Activated T-cell treated with anti-CD3 and anti-CD28 coated beads, Interleukin-2, amount 50 U/mL, for 24 hours (primary cell): ENCODE measurements at regions not wholly inside any gene's neighbourhood (a gene's known extent, or its start where the extent isn't known, plus 50 kb on each side); places are given as distances from the start of the nearest gene placed in this dataset.

Experiments used
- DNase-seq: peaks from one replicate; pipeline ENCODE4 v3.0.0-alpha.2; 2020
- H3K27ac Mint-ChIP-seq: 2 replicates; pipeline ENCODE4 v1.8.0; 2020; ENCODE audit warnings: mild to moderate bottlenecking, mixed read lengths
- H3K27me3 Mint-ChIP-seq: 2 replicates; pipeline ENCODE4 v1.8.0; 2020; ENCODE audit warnings: mixed read lengths
- H3K36me3 Mint-ChIP-seq: 2 replicates; pipeline ENCODE4 v1.8.0; 2020; ENCODE audit warnings: low read depth, mixed read lengths
- H3K4me1 Mint-ChIP-seq: 2 replicates; pipeline ENCODE4 v1.8.0; 2020; ENCODE audit warnings: low read depth, mixed read lengths
- H3K4me3 Mint-ChIP-seq: 2 replicates; pipeline ENCODE4 v1.8.0; 2020; ENCODE audit warnings: mild to moderate bottlenecking, moderate library complexity, mixed read lengths
- H3K9me3 Mint-ChIP-seq: 2 replicates; pipeline ENCODE4 v1.8.0; 2020; ENCODE audit warnings: mixed read lengths

- Mint-ChIP-seq H3K36me3 (peaks cover 3% of the 10 kb centered on the region), H3K27me3 (peaks cover 4% of the 10 kb centered on the region), H3K9me3 (peaks cover 11% of the 10 kb centered on the region)
These were observed 160.3 kb upstream of the OLIG3 start for GRCh38 chr6:137654365-137654981.

DNA sequence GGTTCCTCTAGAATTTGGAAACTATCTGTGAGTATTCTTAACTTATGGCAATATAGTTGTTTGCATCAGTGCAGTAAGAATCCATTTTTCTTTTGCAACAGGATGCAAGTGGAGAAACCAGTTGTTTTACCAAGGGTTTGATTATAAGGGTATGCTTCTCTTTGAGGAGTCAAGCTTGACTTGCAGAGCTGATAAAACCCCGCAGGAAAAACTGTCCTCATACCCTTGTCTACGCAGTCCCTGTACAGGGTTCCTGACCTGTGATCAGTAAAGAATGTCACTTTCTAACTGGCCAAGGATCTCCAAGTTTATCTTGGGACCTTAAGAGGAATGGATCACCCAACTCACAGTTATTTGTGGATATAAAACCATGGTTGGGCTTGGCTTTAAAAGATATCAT is 161.1 kb upstream of the OLIG3 start:
- Mint-ChIP-seq H3K4me1 (peaks cover 21% of the 10 kb centered on the region), H3K9me3 (peaks cover 11% of the 10 kb centered on the region), H3K4me3 (no peak overlapping the region), H3K27me3 (peaks cover 4% of the 10 kb centered on the region), H3K36me3 (peaks cover 3% of the 10 kb centered on the region), H3K27ac (no peak overlapping the region)
- DNase-seq = no peak

More at GRCh38 chr6:137654365-137654981, 160.3 kb upstream of the OLIG3 start:
- Mint-ChIP-seq H3K4me1 (peaks cover 21% of the 10 kb centered on the region), H3K27ac (no peak overlapping the region), H3K4me3 (no peak overlapping the region)
- DNase-seq = no peak

DNA sequence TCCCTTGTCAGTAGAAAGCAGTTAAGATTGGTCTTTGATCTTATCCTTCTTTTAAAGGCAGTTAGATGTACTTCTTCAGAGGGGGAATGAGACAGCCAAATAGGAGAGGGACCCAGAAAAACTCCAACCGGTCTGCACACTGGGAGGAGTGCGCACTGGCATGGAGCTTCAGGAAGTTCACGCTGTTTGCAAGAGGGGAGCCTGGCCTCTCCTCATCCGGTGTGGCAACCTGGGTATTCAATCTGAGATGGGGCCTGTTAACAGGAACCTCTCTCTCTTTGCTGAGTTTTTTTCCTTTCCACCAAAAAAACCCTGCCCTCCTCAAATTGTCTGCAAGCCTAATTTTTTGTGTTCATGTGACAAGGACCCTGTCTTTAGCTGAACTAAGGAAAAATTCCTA is 162.5 kb upstream of the OLIG3 start:
- no peak for DNase-seq
- Mint-ChIP-seq H3K27me3 (no peaks in the 10 kb centered on the region), H3K4me3 (no peak overlapping the region), H3K9me3 (peaks cover 9% of the 10 kb centered on the region), H3K27ac (peak overlapping the region; percentile 84), H3K36me3 (peaks cover 3% of the 10 kb centered on the region), H3K4me1 (peaks cover 23% of the 10 kb centered on the region)

DNA sequence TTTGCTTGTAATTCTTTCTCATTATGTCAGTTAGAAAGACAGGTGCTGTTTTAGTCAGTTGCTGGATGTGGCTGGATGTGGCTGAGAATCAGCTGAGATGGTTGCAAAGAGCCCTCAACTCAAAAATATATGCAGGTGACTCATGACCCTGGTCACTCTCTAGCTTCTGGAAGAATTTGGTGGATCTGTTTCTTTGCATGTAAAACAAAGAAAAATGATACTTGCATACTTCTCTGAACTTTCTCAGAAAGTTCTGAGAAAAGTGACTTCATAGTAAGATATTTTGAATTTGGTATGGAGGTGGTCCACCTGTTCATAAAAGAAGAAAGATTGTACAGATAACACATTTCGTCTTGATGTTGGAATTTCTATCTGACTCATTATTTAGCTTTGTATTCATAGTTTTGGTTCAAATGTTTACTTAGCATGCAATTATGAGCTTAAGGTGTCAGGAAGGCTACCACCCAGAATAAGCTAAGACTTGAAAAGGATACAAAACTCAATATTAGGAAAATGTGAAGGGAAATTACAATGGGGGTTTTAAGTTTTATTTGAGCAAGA is 163.2 kb upstream of the OLIG3 start:
- H3K36me3 Mint-ChIP-seq = peaks cover 3% of the 10 kb centered on the region
- no peak for DNase-seq
- peak overlapping the region; percentile 84 for H3K27ac Mint-ChIP-seq
- H3K4me3 Mint-ChIP-seq = no peak overlapping the region
- H3K4me1 Mint-ChIP-seq = peaks cover 27% of the 10 kb centered on the region
- peaks cover 9% of the 10 kb centered on the region for H3K9me3 Mint-ChIP-seq
- no peaks in the 10 kb centered on the region for H3K27me3 Mint-ChIP-seq

DNA sequence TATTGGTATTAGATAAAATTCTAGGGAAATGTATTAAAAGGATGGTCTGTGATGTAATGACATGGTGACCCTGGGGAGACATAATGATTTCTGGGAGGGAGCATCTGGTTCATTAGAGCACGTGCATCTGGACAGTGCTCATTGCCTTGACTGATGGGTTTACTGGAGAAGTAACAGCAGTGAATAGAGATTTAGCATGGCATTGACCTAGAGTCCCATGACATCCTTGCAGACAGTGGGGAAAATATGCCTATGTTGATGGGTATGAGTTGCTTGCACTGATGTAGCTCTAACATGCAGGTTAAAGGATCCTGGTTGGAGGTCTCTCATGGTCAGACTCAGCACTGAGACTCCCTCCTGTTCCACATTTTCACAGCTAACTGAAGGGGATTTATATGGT is 164.1 kb upstream of the OLIG3 start:
- H3K36me3 Mint-ChIP-seq = peaks cover 1% of the 10 kb centered on the region
- no peaks in the 10 kb centered on the region for H3K27me3 Mint-ChIP-seq
- no peak overlapping the region for H3K4me3 Mint-ChIP-seq
- DNase-seq = no peak
- no peak overlapping the region for H3K27ac Mint-ChIP-seq
- peaks cover 5% of the 10 kb centered on the region for H3K9me3 Mint-ChIP-seq
- H3K4me1 Mint-ChIP-seq = peaks cover 27% of the 10 kb centered on the region

DNA sequence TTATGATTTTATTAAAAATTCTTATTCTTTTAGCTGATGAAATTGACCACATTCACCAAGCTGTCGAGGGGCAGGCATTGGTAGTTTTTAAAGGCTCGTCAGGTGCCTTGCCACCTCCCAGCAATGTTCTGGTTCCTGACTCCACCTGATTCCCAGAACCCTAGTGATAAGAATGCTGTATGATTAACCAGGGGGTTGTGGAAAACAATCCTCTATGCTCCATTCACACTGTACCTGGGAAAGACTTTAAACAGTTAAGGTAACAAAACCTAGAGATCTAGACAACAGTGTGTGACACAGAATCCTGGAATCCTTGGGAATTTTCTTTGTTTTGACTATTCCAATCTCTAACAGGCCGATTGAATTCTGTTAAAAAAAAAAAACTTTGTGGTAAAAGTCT is 165.7 kb upstream of the OLIG3 start:
- H3K4me3 Mint-ChIP-seq = no peak overlapping the region

GRCh38 chr6:137660296-137660731 is 166.1 kb upstream of the OLIG3 start:
- Mint-ChIP-seq H3K27me3 (peaks cover 2% of the 10 kb centered on the region), H3K4me1 (peaks cover 30% of the 10 kb centered on the region), H3K4me3 (no peak overlapping the region), H3K9me3 (no peaks in the 10 kb centered on the region), H3K36me3 (no peaks in the 10 kb centered on the region), H3K27ac (no peak overlapping the region)
- DNase-seq = no peak

More for the DNA sequence above, 165.7 kb upstream of the OLIG3 start:
- no peak for DNase-seq
- peaks cover under 1% of the 10 kb centered on the region for H3K9me3 Mint-ChIP-seq
- no peaks in the 10 kb centered on the region for H3K36me3 Mint-ChIP-seq
- H3K27ac Mint-ChIP-seq = no peak overlapping the region
- H3K4me1 Mint-ChIP-seq = peaks cover 30% of the 10 kb centered on the region
- peaks cover 2% of the 10 kb centered on the region for H3K27me3 Mint-ChIP-seq

DNA sequence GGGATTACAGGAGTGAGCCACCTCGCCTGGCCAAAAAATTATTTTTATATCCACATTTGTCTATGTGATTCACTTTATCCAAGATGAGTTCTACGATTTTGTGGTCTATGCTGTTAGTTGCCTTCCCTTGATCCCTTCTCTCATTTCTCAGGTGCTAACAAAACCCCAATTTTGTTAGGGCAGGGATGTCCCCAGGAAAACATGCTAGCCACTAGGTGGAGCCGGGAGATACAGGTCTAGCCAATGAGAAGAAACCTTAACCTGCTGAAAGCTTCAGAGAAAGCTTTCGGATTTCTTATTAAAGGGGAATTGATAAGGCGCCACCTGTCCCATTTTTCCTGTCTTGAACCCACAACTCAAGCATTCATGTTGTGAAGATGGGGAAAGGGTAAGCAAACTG is 167.4 kb upstream of the OLIG3 start:
- Mint-ChIP-seq H3K36me3 (no peaks in the 10 kb centered on the region), H3K4me3 (no peak overlapping the region), H3K4me1 (peaks cover 34% of the 10 kb centered on the region), H3K9me3 (no peaks in the 10 kb centered on the region), H3K27me3 (peaks cover 2% of the 10 kb centered on the region), H3K27ac (no peak overlapping the region)
- DNase-seq = peak; percentile 54

DNA sequence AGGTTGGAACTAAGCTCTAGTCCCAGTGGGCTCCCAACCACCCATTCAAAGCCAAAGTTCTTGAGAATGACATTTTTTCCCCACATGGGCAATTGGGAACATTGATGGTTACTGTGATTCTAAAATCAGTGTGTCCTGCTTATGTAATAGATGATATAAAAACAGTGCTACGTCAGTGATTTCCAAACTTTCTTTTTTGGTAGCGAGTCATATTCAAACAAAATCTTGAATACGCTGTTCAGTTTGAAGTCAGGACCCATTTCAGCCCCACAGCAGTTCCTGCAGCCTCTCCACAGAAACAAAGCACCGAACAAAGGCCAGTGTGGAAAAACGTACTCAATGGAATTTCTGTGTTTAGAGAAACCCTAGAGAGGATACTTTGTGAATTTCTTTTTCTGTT is 170.0 kb upstream of the OLIG3 start:
- H3K27me3 Mint-ChIP-seq = peaks cover 2% of the 10 kb centered on the region
- no peak for DNase-seq
- peaks cover 21% of the 10 kb centered on the region for H3K4me1 Mint-ChIP-seq
- no peaks in the 10 kb centered on the region for H3K9me3 Mint-ChIP-seq
- H3K36me3 Mint-ChIP-seq = no peaks in the 10 kb centered on the region
- H3K4me3 Mint-ChIP-seq = no peak overlapping the region
- H3K27ac Mint-ChIP-seq = peak overlapping the region; percentile 40

GRCh38 chr6:137665342-137665934 is 171.2 kb upstream of the OLIG3 start:
- H3K9me3 Mint-ChIP-seq = peaks cover 1% of the 10 kb centered on the region
- DNase-seq = no peak
- peaks cover 8% of the 10 kb centered on the region for H3K27me3 Mint-ChIP-seq
- H3K36me3 Mint-ChIP-seq = no peaks in the 10 kb centered on the region
- H3K4me3 Mint-ChIP-seq = no peak overlapping the region
- H3K27ac Mint-ChIP-seq = no peak overlapping the region
- peaks cover 21% of the 10 kb centered on the region for H3K4me1 Mint-ChIP-seq

DNA sequence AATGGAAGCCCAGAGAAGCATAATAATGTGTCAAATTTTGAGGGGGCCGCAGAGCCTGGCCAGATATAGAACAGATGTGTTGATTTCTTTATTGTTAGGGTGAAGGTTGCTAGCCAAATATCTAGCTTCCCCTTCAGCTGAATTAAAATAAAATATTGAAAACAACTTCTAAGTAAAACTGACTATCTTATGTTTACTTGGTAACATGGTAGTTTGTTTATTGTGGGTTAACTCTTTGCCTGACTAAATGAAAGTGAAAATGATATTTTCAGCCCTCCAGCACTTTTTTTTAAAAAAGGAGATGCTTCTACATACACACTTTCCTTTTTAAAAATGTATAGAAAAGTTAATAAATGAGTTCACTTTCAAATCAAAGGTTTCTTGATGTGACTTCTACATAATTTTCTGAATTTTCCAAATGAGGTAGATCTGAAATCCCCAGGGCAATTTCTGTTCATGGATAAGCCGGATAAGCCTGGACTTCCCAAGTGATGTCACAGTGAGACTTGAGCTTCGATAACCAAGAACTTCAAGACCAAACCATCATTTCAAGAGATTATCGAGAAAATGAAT is 172.1 kb upstream of the OLIG3 start:
- Mint-ChIP-seq H3K9me3 (peaks cover 7% of the 10 kb centered on the region), H3K4me1 (peaks cover 21% of the 10 kb centered on the region), H3K4me3 (peak overlapping the region; percentile 35), H3K36me3 (no peaks in the 10 kb centered on the region), H3K27ac (no peak overlapping the region), H3K27me3 (peaks cover 13% of the 10 kb centered on the region)
- DNase-seq = no peak

GRCh38 chr6:137673603-137674002 is 179.4 kb upstream of the OLIG3 start:
- Mint-ChIP-seq H3K4me3 (no peak overlapping the region), H3K4me1 (peaks cover 34% of the 10 kb centered on the region), H3K27me3 (peaks cover 41% of the 10 kb centered on the region), H3K27ac (no peak overlapping the region), H3K9me3 (peaks cover 11% of the 10 kb centered on the region), H3K36me3 (no peaks in the 10 kb centered on the region)
- DNase-seq = no peak

GRCh38 chr6:137676888-137677287 is 182.7 kb upstream of the OLIG3 start:
- H3K4me3 Mint-ChIP-seq = peak overlapping the region; percentile 20
- peaks cover 61% of the 10 kb centered on the region for H3K4me1 Mint-ChIP-seq
- H3K27ac Mint-ChIP-seq = peak overlapping the region; percentile 90

DNA sequence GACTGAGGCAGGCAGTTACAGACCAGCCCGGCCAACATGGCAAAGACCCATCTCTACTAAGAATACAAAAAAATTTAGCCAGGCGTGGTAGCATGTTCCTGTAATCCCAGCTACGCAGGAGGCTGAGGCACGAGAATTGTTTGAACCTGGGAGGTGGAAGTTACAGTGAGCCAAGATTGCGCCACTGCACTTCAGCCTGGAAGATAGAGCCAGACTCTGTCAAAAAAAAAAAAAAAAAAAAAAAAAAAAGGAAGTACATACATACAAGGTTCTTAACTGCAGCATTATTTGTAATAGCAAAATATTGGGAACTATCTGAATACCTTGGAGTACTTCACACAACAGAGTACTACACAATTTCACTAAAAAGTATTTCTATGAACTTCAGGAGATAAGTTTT is 183.5 kb upstream of the OLIG3 start:
- Mint-ChIP-seq H3K36me3 (no peaks in the 10 kb centered on the region), H3K9me3 (peaks cover 8% of the 10 kb centered on the region), H3K4me3 (peak overlapping the region; percentile 26), H3K4me1 (peaks cover 64% of the 10 kb centered on the region), H3K27me3 (peaks cover 36% of the 10 kb centered on the region), H3K27ac (peak overlapping the region; percentile 90)
- no peak for DNase-seq

More at GRCh38 chr6:137676888-137677287, 182.7 kb upstream of the OLIG3 start:
- DNase-seq = no peak
- Mint-ChIP-seq H3K27me3 (peaks cover 38% of the 10 kb centered on the region), H3K36me3 (no peaks in the 10 kb centered on the region), H3K9me3 (peaks cover 7% of the 10 kb centered on the region)

DNA sequence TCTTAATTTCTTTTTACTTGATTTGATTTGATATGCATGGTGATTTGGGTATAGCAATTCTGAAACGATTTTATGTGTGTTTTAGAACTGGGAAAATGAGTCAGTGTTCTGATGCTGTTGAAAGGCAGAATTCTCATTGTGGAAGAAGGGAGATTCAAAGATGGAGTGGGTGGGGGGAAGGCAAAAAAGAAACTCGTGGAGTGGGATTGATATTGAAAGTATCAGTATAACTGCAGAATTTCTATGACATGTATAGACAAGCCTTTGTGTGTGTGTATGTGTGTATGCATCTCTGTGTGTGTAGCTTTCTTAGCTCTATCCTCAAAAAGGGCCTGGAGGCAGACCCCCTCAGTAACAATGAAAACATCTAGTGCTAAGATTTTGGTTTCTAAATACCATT is 184.3 kb upstream of the OLIG3 start:
- Mint-ChIP-seq H3K27me3 (peaks cover 33% of the 10 kb centered on the region), H3K4me3 (peak overlapping the region; percentile 26), H3K9me3 (peaks cover 8% of the 10 kb centered on the region), H3K27ac (peak overlapping the region; percentile 90), H3K4me1 (peaks cover 61% of the 10 kb centered on the region), H3K36me3 (no peaks in the 10 kb centered on the region)
- no peak for DNase-seq
